Left lung (tissue), 4 donors: ENCODE measurements at regions not wholly inside any gene's neighbourhood (a gene's known extent, or its start where the extent isn't known, plus 50 kb on each side); places are given as distances from the start of the nearest gene placed in this dataset.
"Not testable (repeated sequence)": the region's sequence is repeated elsewhere in the genome, so short reads cannot be mapped to it uniquely, and the experiment has no call there.

Source experiments
- ATAC-seq: fragments of 200-7000 bp; cut with Tn5 transposase; one replicate; pipeline ENCODE4 v1.9.1; 2020; ENCODE audit warnings: moderate library complexity
- DNase-seq, 4 donors: peaks; one replicate each; pipeline ENCODE4 v3.0.0-alpha.2; 2013 to 2020
- H3K27ac ChIP-seq, 2 donors: fragments of 200-600 bp; sonication (generic) in 1 of 2; one replicate each; pipeline versions ENCODE4 v1.5.0 to v1.8.0; 2020 to 2021
- H3K27me3 ChIP-seq, 2 donors: fragments of 200-600 bp; sonication (generic) in 1 of 2; one replicate each; pipeline versions ENCODE4 v1.5.0 to v1.8.0; 2020 to 2021
- H3K36me3 ChIP-seq, 2 donors: fragments of 200-600 bp; sonication (generic) in 1 of 2; one replicate each; pipeline versions ENCODE4 v1.5.0 to v1.8.0; 2020 to 2021
- H3K4me1 ChIP-seq, 2 donors: fragments of 200-600 bp; one replicate each; pipeline ENCODE4 v1.8.0; 2021
- H3K4me3 ChIP-seq, 2 donors: fragments of 200-600 bp; sonication (generic) in 1 of 2; one replicate each; pipeline versions ENCODE4 v1.5.0 to v1.8.0; 2020 to 2021; ENCODE audit warnings: mild to moderate bottlenecking in 1 of 2
- H3K9me3 ChIP-seq, 2 donors: fragments of 200-600 bp; sonication (generic) in 1 of 2; one replicate each; pipeline versions ENCODE4 v1.5.0 to v1.8.0; 2020 to 2021
- CTCF ChIP-seq, 2 donors: fragments of 200-600 bp; sonication (generic) in 1 of 2; IDR thresholded peaks; one replicate each; pipeline versions ENCODE4 v1.5.0 to v1.8.0; 2021; ENCODE audit warnings: antibody characterized with exemption in 2 of 2
- intact Hi-C, 2 donors: fragments of 100-400 bp; cut with DNase I; formaldehyde crosslinking; loops; one replicate each; pipeline versions ENCODE4 v1.11.2 to v1.14.2; 2022
- donor health status: DM: no; HTN: yes; CAD: no.
- donor health status: DM: no; HTN: no; CAD: no.

- no peak for TF ChIP-seq CTCF (IDR thresholded peaks at IDR 0.05)
- DNase-seq (no peak), ATAC-seq (no peak)
- H3K4me1 ChIP-seq: no peaks in the 10 kb centered on the region
- intact Hi-C loops: no loop called here
- H3K36me3 ChIP-seq: no peaks in the 10 kb centered on the region
- no peaks in the 10 kb centered on the region for H3K27me3 ChIP-seq
- no peak overlapping the region for H3K4me3 ChIP-seq
- H3K9me3 ChIP-seq: peaks cover 0 to 15% of the 10 kb centered on the region in 2 donors
- H3K27ac ChIP-seq: no peak overlapping the region
Observed at GRCh38 chr5:28822071-28822470, 1783.7 kb upstream of the CDH9 start.

GRCh38 chr5:28810751-28811136 is 1772.4 kb upstream of the CDH9 start:
- Histone ChIP-seq H3K36me3 (no peaks in the 10 kb centered on the region), H3K27ac (no peak overlapping the region), H3K9me3 (peaks cover 0 to 24% of the 10 kb centered on the region in 2 donors), H3K4me1 (no peaks in the 10 kb centered on the region), H3K4me3 (no peak overlapping the region), H3K27me3 (no peaks in the 10 kb centered on the region)
- no peak for ATAC-seq
- no peak for TF ChIP-seq CTCF (IDR thresholded peaks at IDR 0.05)
- intact Hi-C loops: no loop called here
- DNase-seq: no peak

GRCh38 chr5:28809811-28810750 is 1771.7 kb upstream of the CDH9 start:
- no peaks in the 10 kb centered on the region for H3K4me1 ChIP-seq
- DNase-seq (peak in 1 of 4 donors; percentile 58), ATAC-seq (no peak)
- TF ChIP-seq CTCF (IDR thresholded peaks at IDR 0.05): no peak
- peaks cover 0 to 24% of the 10 kb centered on the region in 2 donors for H3K9me3 ChIP-seq
- no peaks in the 10 kb centered on the region for H3K27me3 ChIP-seq
- intact Hi-C loops: no loop called here
- no peak overlapping the region for H3K4me3 ChIP-seq
- no peaks in the 10 kb centered on the region for H3K36me3 ChIP-seq
- H3K27ac ChIP-seq: no peak overlapping the region

GRCh38 chr5:28808967-28809810 is 1770.8 kb upstream of the CDH9 start:
- DNase-seq (peak in 1 of 4 donors; percentile 77), ATAC-seq (no peak)
- Histone ChIP-seq H3K9me3 (peaks cover 0 to 23% of the 10 kb centered on the region in 2 donors), H3K27ac (no peak overlapping the region), H3K4me3 (no peak overlapping the region), H3K27me3 (no peaks in the 10 kb centered on the region), H3K4me1 (no peaks in the 10 kb centered on the region), H3K36me3 (no peaks in the 10 kb centered on the region)
- TF ChIP-seq CTCF (IDR thresholded peaks at IDR 0.05): no peak
- intact Hi-C loops: no loop called here

GRCh38 chr5:28807195-28807729 is 1768.9 kb upstream of the CDH9 start:
- no peak overlapping the region for H3K27ac ChIP-seq
- H3K36me3 ChIP-seq: no peaks in the 10 kb centered on the region
- H3K9me3 ChIP-seq: peaks cover 0 to 20% of the 10 kb centered on the region in 2 donors
- intact Hi-C loops: no loop called here
- DNase-seq (no peak), ATAC-seq (no peak)
- H3K4me3 ChIP-seq: no peak overlapping the region
- no peak for TF ChIP-seq CTCF (IDR thresholded peaks at IDR 0.05)
- no peaks in the 10 kb centered on the region for H3K4me1 ChIP-seq
- no peaks in the 10 kb centered on the region for H3K27me3 ChIP-seq

GRCh38 chr5:28799035-28799434 is 1760.6 kb upstream of the CDH9 start:
- intact Hi-C loops, H3K9me3 ChIP-seq, H3K27me3 ChIP-seq, ATAC-seq, H3K4me1 ChIP-seq, H3K36me3 ChIP-seq, H3K4me3 ChIP-seq, H3K27ac ChIP-seq: not testable (repeated sequence)
- peak in 1 of 4 donors; percentile 14 for DNase-seq
